HG03457 (cell line): ENCODE measurements at regions not wholly inside any gene's neighbourhood (a gene's known extent, or its start where the extent isn't known, plus 50 kb on each side); places are given as distances from the start of the nearest gene placed in this dataset.

ENCODE experiments used
- ATAC-seq: cut with Tn5 transposase; IDR thresholded peaks from one replicate; pipeline ENCODE4 v1.9.1; 2021; ENCODE audit warnings: moderate number of reproducible peaks; ENCODE audit not compliant: unreplicated experiment

DNA sequence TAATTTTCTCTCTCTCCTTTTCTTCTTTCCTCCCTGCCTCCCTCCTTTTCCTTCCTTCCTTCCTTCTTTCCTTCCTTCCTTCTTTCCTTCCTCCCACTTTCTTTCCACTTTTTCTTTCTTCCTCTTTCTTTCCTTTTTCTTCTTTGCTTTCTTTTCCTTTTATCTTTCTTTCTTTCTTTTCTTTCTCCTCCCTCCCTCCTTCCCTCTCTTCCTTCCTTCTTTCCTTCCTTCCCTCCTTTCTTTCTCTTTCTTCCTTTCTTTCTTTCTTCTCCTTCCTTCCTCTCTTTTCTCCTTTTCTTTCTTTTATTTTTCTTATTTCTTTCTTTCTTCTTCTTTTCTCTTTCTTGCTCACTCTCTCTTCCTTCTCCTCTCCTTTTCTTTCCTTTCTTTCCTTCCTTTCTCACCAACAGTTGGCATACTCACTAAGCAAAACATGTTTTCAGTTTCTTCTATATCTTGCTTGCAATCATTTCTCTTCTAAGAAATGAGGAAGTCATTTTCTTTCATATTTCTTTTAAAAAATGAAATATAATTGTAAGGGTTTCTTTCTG, 97.1 kb upstream of the MAF start:
- ATAC-seq, result no peak

- no peak for ATAC-seq
These were observed 90.5 kb upstream of the MAF start for GRCh38 chr16:79691007-79691406.

GRCh38 chr16:79690159-79690558, 89.6 kb upstream of the MAF start:
- ATAC-seq, result no peak

DNA sequence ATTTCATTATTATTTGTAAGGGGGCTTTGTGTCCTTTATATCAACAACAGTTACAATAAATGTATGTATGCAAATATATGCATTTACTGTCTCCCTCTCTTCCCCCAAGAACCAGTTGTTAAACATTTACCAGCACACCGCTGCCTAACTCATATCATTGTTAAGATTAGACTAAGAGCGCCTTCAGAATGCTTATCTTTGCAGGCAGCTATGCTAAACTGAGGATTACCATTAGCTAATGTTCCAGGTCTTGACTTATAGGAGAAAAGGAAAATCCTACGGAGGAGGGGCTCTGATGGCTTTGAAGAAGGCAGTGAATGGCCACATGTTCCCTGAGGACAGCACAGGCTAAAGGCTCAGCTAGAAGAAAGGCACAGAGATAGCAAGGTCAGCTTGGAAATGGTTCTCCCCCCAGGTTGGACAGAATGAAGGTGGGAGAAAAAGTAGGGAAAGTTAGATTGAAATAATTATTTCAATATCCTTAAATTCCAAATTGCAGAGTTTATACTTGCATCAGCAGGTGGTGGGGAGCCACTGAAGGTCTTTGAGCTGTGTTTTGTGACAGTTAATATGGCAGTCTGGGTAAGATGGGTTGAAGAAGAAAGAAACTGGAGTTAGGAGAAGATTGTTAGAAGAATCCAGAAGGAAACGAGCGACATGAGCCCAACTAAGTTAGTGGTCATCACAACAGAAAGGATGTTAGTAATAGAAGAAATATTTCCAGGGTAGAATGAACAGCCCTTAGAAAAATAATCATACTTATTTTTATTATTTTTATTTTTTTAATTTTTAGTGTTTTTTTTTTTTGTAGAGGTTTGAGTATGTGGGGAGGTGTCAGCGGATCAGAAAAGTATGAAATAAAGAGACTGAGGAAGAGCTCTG, 87.0 kb upstream of the MAF start:
- ATAC-seq, result no peak

GRCh38 chr16:79685871-79686270, 85.3 kb upstream of the MAF start:
- ATAC-seq, result no peak

DNA sequence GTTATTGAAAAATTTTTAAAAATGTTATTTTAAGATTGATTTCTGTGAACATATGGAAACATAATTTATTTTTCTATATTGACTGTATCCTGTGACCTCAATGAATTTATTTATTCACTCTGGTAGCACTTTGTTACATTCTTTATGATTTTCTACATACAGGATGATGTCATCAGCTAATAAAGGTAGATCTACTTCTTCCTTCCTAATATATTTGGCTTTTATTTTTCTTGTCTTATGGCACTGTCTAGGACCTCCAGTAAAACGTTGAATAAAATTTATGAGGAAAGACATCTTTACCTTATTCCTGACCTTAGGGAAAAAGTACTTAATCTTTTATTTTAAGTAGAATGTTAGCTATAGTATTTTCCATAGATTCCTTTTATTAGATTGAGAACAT, 78.8 kb upstream of the MAF start:
- ATAC-seq, result no peak

DNA sequence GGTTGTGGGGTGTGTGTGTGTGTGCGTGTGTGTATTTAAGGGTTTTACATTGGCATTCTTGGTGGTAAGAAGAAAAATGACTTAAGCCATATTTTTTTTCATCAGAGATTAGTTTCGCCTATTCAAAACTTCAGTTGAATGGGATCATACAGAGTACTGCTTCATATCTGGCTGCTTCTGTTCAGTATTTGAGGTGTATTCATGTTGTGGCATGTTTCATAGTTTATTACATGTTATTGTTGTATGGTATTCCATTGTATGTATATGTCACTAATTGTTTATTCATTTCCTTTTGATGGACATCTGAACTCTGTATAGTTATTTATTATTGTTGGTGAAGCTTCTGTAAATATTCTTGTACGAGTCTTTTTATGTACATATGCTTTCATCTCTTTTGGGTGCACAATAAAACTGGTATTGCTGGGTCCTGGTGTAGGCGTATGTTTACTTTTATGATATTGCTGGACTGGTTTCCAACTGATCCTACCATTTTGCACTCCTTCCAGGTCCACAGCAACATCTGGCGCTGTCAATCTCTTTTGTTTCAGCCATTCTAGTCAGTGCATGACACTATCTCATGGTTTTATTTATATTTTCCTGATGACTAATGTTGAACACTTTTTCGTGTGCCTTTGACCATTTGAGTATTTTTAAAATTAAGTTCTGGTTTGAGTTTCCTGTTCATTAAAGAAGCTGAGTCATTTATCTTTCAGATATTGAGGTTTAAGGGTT, 77.4 kb upstream of the MAF start:
- no peak for ATAC-seq

DNA sequence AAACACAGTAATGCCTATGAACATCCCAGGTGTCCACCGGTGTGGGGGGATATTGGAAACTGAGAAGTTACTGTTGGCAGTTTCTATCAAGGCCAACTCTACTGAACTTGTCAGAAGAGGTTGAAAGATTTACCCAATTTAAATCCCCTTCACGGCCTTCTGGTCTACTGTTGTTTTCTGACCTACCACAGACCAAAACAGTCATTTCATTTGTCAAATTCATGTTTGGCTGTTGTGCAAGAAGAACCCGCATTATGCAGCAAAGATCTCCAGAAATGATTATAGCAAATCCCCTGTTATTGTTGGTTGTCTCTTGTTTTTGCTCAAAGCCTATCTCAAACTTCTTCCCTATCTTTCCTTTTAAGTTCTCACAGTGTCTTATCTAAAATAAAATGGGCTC, 73.1 kb upstream of the MAF start:
- no peak for ATAC-seq

GRCh38 chr16:79672524-79672923, 72.0 kb upstream of the MAF start:
- no peak for ATAC-seq

- ATAC-seq, result no peak
These were observed 68.0 kb upstream of the MAF start for GRCh38 chr16:79668502-79668901.

DNA sequence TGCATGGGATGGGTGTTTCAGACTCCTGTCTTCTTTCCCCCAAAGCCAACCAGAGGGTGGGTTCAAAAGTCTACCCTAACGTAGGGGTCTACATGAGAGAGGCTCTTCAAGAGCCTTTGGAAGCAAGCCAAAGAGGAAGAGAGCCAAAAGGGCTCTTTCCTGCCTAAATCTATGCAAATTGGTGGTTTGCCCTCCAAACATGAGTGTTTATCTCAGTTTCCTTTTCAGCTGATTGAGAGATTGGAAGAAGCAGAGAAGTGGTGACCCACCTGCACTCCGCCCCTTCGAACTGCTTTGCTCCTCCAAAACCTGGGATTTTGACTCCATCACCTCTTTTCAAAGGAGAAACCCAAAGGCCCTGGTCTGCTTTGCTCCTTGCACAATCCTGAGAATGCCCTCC, 65.4 kb upstream of the MAF start:
- no peak for ATAC-seq

DNA sequence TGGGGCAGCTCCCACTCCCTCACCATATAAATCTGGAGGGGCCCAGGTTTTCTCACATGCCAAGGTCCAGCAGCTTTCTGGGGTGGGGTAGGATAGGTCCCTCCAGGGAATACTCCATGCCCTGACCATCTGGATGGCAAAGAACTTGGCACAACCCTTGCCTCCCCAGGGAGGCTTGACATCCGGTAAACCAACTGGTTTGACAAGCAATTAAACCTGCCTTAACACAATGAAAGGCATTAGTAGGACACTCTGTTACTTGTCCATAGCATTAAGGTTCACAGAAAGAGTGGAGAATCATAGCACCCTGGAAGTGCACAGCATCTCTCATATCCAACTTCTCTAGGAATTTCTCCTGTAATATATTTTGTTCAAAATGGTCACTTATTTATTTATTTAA, 63.9 kb upstream of the MAF start:
- ATAC-seq, result no peak

DNA sequence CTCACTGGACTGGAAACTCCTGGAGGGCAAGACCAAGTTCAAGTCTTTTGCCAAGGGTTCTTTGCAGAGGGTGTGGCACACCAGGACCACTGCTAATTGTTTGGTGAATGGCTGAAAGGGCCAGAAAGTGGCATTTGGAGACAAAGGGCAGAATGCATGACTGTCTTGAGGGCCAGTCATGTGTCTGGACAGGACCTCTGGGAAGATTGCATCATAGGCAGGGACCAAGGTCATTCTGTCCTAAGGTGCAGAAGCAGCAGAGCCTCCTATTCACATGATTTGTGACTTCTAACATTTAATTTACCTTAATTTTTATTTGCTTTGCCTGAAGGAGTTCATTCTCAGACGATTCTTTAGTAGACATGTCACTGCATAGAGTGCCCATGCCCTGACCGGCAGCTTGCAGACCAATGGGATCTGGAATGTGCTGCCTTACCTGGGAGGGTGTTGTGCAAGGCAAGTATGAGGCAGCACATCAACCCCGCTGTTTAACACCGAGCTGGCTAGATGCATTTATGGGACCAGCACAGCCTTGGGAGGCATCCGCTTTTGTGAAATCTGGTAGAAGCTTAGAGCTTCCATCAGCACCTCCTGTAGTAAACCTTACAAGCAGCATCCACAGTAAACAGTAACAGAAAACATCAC, 62.3 kb upstream of the MAF start:
- no peak for ATAC-seq

- ATAC-seq, result no peak
These were observed 61.6 kb upstream of the MAF start for GRCh38 chr16:79662122-79662521.

- no peak for ATAC-seq
These were observed 61.0 kb upstream of the MAF start for GRCh38 chr16:79661578-79661977.

DNA sequence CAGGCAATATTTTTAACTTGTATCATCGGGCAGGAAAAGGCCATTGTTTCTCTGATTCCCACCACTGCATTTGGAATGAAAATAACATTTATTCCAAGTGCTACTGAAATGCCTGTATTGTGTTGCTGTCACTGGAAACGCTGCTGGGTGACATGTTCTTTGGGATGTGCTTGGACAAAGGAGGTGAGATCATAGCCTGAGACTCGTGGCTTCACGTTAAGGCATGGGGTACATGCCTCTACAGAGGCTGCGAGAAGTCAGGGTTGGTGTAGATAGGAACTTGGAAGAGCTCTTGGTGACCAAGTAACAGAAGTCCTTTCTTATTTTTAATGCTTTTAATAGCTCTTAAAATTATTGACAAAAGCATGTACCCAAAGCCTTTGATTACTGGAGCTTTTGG, 58.8 kb upstream of the MAF start:
- no peak for ATAC-seq

GRCh38 chr16:79658301-79659033, 57.9 kb upstream of the MAF start:
- ATAC-seq, result no peak

DNA sequence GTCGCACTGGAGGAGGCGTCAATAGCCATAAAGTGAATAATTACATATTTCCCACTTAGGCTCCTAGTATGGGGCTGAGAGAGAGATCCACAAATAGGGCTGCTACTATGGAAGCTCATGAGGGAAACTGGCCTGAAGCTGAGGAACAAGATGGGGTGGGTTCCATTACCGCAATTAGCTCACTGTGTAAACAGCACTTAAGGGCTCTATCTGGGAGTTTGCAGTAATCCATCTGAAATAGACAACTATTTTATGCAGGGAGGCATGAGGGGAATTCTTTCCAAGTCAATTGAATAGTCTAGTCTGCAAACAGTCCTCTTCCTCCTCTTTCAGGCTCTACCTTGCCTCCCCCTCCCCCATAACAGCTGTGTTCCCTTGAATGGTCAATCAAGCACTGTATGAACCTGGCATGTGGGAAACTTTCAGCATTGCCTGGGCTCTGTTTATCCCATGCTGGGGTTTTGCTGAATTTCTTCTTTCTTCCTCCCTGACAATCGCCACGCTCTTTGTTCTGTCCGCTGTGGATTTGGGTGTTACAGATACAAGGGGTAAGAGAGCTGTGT, 56.1 kb upstream of the MAF start:
- no peak for ATAC-seq

DNA sequence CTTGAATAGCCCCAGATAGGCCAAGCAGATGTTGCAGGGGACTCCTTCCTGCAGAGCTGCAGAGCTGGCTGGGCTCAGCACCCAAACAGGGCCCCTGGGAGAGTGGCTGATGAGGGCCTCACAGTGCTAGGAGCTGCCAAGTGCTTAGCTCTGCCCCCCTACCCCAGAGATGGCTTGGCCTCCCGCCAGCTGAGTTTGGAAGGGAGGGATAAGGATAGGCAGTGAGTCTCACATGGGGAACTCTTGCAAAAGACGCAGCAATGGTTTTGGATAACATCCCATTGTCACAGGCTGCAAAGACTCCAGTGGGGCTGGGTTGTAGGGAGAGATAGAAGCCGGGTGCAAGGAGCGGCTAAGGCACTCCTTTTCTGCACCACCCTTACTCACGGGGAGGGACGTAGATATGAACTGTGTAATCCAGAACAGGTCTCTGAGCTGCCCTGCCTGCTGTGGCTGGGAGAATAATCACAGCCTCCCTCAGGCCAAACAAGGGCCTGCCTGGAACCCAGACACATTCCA, 52.9 kb upstream of the MAF start:
- no peak for ATAC-seq

DNA sequence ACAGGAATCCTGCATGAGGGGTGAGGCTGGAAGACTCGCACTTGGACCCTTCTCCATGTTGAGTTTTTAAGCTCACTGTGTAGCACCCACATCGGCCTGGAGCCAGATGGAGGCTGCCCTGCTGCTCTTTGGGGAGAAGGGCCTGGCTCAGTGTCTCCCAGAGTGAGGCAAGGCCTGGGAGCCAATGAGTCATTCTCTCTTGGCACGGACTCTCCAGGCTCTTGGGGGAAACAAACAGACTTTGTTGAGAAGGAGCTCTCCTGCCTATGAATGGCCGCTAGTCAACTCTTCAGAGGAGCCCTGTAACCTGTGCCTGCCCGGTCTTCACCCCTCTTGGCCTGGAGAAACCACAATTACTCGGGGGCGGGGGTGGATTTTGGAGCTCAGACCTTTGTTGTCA, 50.8 kb upstream of the MAF start:
- ATAC-seq, result no peak
